MM.1S (cell line): ENCODE measurements at regions not wholly inside any gene's neighbourhood (a gene's known extent, or its start where the extent isn't known, plus 50 kb on each side); places are given as distances from the start of the nearest gene placed in this dataset.

ENCODE experiments used
- CTCF ChIP-seq: fragments of 300-600 bp; sonication (generic); IDR thresholded peaks from 2 replicates; pipeline ENCODE4 v1.5.1; 2016; ENCODE audit warnings: antibody characterized with exemption, low read length, mixed read lengths
- EZH2 ChIP-seq: fragments of 300-600 bp; sonication (generic); optimal IDR thresholded peaks from 2 replicates; pipeline ENCODE3; 2017; ENCODE audit warnings: low read depth, mild to moderate bottlenecking, antibody characterized with exemption, low read length, mixed read lengths
- EZH2phosphoT487 ChIP-seq: fragments of 300-600 bp; sonication (generic); IDR thresholded peaks from 2 replicates; pipeline ENCODE4 v1.6.1; 2018; ENCODE audit warnings: antibody characterized with exemption, low read length

- TF ChIP-seq CTCF (no peak), EZH2 (no peak), EZH2phosphoT487 (no peak)
These were observed 532.4 kb downstream of the ZNF804A start for GRCh38 chr2:185130685-185131084.
